ENCODE measurements at regions not wholly inside any gene's neighbourhood (a gene's known extent, or its start where the extent isn't known, plus 50 kb on each side); places are given as distances from the start of the nearest gene placed in this dataset.

- Histone ChIP-seq H3K9me2 (ENCODE audit: insufficient read depth, low read length) (no peaks in the 10 kb centered on the region), H3K27me3 (ENCODE audit: insufficient read depth, low read depth, low read length) (no peaks in the 10 kb centered on the region), H3K79me2 (replicated peaks; ENCODE audit: insufficient read depth, low read length) (no peaks in the 10 kb centered on the region), H3K9me3 (ENCODE audit: low read length) (no peaks in the 10 kb centered on the region), H3K36me3 (ENCODE audit: insufficient read depth, low read length) (no peaks in the 10 kb centered on the region), H3K27ac (ENCODE audit: low read length) (no peak overlapping the region), H3F3A (ENCODE audit: insufficient read depth, low read length, poor library complexity, severe bottlenecking) (no peaks in the 10 kb centered on the region), H3K9ac (ENCODE audit: low read length) (no peak overlapping the region), H4K20me1 (ENCODE audit: insufficient read depth) (no peaks in the 10 kb centered on the region), H3K4me2 (ENCODE audit: low read length) (no peak overlapping the region), H2AFZ (ENCODE audit: low read depth, low read length) (no peak overlapping the region), H3K4me3 (ENCODE audit: low read length) (no peak overlapping the region)
- TF ChIP-seq SMC3 (conservative IDR thresholded peaks at IDR 0.05; ENCODE audit: poor library complexity) (no peak), CTCF (IDR thresholded peaks at IDR 0.05; ENCODE audit: poor library complexity, severe bottlenecking) (no peak), REST (IDR thresholded peaks at IDR 0.05; ENCODE audit: borderline replicate concordance) (no peak), MXI1 (conservative IDR thresholded peaks at IDR 0.05; ENCODE audit: poor library complexity, severe bottlenecking) (no peak), EZH2 (IDR thresholded peaks at IDR 0.05; ENCODE audit: borderline replicate concordance, insufficient read depth, low read length, poor library complexity, severe bottlenecking) (no peak), EP300 (conservative IDR thresholded peaks at IDR 0.05; ENCODE audit: poor library complexity, severe bottlenecking) (no peak), POLR2AphosphoS5 (IDR thresholded peaks at IDR 0.05) (no peak), RAD21 (conservative IDR thresholded peaks at IDR 0.05) (no peak), TAF1 (IDR thresholded peaks at IDR 0.05; ENCODE audit: low read depth) (no peak)
These were observed 102.2 kb upstream of the SLC24A3 start for GRCh38 chr20:19110285-19110684.

GRCh38 chr20:19110881-19111460 is 101.5 kb upstream of the SLC24A3 start:
- H3K9ac ChIP-seq (ENCODE audit: low read length): no peak overlapping the region
- TF ChIP-seq MXI1 (conservative IDR thresholded peaks at IDR 0.05; ENCODE audit: poor library complexity, severe bottlenecking) (no peak), RAD21 (conservative IDR thresholded peaks at IDR 0.05) (no peak), CTCF (IDR thresholded peaks at IDR 0.05; ENCODE audit: poor library complexity, severe bottlenecking) (no peak), EZH2 (IDR thresholded peaks at IDR 0.05; ENCODE audit: borderline replicate concordance, insufficient read depth, low read length, poor library complexity, severe bottlenecking) (no peak), REST (IDR thresholded peaks at IDR 0.05; ENCODE audit: borderline replicate concordance) (no peak), EP300 (conservative IDR thresholded peaks at IDR 0.05; ENCODE audit: poor library complexity, severe bottlenecking) (no peak), TAF1 (IDR thresholded peaks at IDR 0.05; ENCODE audit: low read depth) (no peak), POLR2AphosphoS5 (IDR thresholded peaks at IDR 0.05) (no peak), SMC3 (conservative IDR thresholded peaks at IDR 0.05; ENCODE audit: poor library complexity) (no peak)
- H3K27ac ChIP-seq (ENCODE audit: low read length): no peak overlapping the region
- H3K27me3 ChIP-seq (ENCODE audit: insufficient read depth, low read depth, low read length): no peaks in the 10 kb centered on the region
- H3K36me3 ChIP-seq (ENCODE audit: insufficient read depth, low read length): no peaks in the 10 kb centered on the region
- H3K9me3 ChIP-seq (ENCODE audit: low read length): no peaks in the 10 kb centered on the region
- H3K4me3 ChIP-seq (ENCODE audit: low read length): no peak overlapping the region
- H3K79me2 ChIP-seq (replicated peaks; ENCODE audit: insufficient read depth, low read length): no peaks in the 10 kb centered on the region
- no peak overlapping the region for H3K4me2 ChIP-seq (ENCODE audit: low read length)
- H2AFZ ChIP-seq (ENCODE audit: low read depth, low read length): no peak overlapping the region
- no peaks in the 10 kb centered on the region for H4K20me1 ChIP-seq (ENCODE audit: insufficient read depth)
- no peaks in the 10 kb centered on the region for H3F3A ChIP-seq (ENCODE audit: insufficient read depth, low read length, poor library complexity, severe bottlenecking)
- no peaks in the 10 kb centered on the region for H3K9me2 ChIP-seq (ENCODE audit: insufficient read depth, low read length)

Measured in neural cell (in vitro differentiated cells).